ENCODE measurements at regions not wholly inside any gene's neighbourhood (a gene's known extent, or its start where the extent isn't known, plus 50 kb on each side); places are given as distances from the start of the nearest gene placed in this dataset.
A peak's percentile ranks its signal among the peaks of the same experiment; 100 is the strongest.

DNA sequence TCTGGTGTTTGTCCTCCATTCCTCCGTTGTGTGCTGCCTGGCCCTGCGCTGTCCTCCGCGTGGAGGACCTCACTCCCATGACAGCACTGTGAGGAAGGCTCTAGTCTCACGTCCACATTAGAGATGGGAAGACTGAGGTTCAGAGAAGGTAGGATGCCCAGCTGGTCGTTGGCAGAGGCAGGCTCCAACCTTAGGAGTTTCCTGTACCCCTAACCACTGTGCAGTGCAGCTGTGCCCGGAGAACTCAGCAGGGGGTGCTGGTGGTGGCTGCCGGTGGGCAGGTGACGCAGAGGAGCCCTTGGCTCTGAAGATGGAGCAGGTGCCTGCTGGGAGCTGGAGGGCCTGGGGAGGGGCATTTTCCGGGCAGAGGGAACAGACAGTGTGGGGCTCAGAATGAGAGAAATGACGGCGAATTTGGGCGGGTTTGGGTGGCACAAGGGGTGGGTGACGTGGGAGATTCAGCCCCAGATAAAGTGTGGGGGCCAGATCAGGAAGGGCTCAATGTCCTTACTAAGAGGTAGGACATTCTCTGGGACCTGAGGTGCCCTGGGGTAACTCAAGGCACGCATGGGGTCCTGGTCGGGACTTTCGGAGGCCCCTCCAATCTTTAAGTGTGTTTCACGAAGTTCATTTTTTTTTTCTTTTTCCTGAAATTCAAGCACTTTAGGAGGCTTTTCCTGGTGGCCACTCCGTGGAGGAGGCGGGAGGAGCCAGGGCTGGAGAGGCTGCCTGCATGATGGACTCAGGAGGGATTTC, 535.0 kb downstream of the TBC1D22A start:
- ATAC-seq (no peak), DNase-seq (peak in 1 of 2 donors; percentile 6)
- Mint-ChIP-seq H3K27me3 (peaks cover 23% of the 10 kb centered on the region), H3K4me1 (no peaks in the 10 kb centered on the region), H3K4me3 (no peak overlapping the region), H3K27ac (no peak overlapping the region), H3K9me3 (peaks cover 0 to 6% of the 10 kb centered on the region in 2 donors)

DNA sequence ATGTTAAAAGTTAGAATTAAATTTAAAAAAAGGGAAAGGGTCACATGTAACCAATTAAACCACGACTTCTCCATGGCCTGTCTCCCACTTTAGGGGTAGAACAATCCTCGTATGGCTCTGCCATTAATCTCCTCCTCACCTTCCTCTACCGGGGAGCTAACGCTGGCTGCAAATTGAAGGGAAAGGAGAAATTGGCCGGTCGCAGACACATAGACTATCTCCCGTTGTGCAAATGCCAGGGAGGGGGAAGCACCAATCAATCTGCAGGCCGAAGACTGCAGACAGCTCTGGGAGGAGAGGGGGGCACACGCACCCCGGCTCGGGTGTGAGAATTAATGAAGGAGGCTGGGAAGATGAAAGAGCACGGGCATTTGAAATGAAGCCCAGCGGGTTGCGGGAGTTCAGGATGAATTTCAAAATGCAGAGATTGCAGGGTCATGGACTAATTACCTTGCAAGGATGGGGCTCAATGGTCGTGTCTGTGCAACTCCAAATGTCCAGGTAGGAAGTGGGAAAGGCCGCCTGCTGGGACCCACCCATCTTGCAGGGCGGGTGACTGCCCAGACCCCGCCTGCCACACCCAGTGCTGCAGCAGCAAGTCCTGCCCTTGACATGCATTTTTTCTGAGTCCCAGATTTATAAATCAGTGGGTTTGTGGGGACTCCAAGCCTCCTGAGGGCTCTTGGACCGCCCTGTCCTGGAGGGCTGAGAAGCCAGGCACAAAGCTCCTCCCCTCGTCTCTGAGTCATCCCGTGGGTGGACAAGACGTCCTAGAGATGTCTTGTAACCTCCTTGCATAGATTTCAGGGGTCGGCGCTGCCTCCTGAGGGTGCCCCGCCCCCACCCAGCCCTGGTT, 534.2 kb downstream of the TBC1D22A start:
- Mint-ChIP-seq H3K4me3 (no peak overlapping the region), H3K27ac (peak overlapping the region in 1 of 2 donors; percentile 47), H3K4me1 (no peaks in the 10 kb centered on the region), H3K9me3 (peaks cover 0 to 6% of the 10 kb centered on the region in 2 donors), H3K27me3 (peaks cover 23% of the 10 kb centered on the region)
- DNase-seq (peak in 1 of 2 donors; percentile 5), ATAC-seq (no peak)

DNA sequence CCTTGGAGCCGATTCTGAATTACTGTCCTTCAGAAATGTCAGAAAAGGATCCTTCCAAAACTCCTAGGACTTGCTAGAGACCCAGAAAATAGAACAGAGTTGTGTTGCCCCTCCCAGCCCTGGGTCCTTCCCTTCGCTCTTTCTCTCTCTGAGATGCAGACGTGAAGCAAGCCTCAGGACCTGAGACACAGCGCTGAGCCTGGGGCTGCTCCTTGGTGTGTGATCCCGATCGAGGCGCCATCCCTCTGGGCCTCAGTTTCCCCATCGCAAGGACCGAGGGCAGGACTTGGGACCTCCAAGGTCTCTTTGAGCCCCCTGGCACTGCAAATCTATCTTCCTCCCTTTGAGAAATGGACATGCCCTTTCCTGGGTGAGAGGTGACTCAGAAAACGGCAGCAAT, 533.5 kb downstream of the TBC1D22A start:
- peaks cover 23% of the 10 kb centered on the region for H3K27me3 Mint-ChIP-seq
- H3K27ac Mint-ChIP-seq = no peak overlapping the region
- peaks cover 0 to 6% of the 10 kb centered on the region in 2 donors for H3K9me3 Mint-ChIP-seq
- H3K4me1 Mint-ChIP-seq = no peaks in the 10 kb centered on the region
- ATAC-seq = no peak
- peak in 1 of 2 donors; percentile 2 for DNase-seq
- no peak overlapping the region for H3K4me3 Mint-ChIP-seq

DNA sequence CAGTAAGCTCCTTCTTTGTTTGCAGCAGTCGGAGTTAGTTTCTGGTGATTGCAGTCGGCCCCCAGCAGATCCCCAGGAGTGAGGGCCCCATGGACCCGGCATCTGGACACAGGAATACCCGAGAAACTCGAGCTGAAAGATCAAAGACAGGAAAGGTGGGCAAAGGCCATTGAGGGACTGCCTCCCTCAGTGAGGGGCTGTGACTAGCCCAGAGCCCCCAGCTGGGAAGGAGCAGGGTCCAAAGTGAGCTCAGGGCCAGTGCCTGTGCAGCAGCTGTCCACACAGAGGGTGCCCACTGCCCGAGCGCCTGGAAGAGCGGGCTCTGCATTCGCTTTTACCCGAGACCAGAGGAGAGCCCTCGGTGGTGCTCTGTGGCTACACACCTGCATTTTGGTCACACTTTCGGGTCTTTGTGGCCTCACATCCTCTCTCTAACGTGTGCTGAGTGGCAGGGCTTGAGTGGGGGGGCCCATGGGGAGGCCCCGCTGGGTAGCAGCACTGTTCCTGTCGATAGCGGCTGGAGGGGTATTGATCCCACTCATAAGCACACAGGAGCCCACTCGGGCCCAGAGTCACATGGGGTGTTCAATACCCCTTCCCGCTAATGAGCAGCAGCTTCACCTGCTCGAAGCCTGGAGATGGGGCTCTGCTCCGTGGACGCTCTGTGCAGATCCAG, 532.9 kb downstream of the TBC1D22A start:
- ATAC-seq = no peak
- peaks cover 23% of the 10 kb centered on the region for H3K27me3 Mint-ChIP-seq
- peaks cover 0 to 6% of the 10 kb centered on the region in 2 donors for H3K9me3 Mint-ChIP-seq
- no peak overlapping the region for H3K4me3 Mint-ChIP-seq
- no peak for DNase-seq
- H3K4me1 Mint-ChIP-seq = no peaks in the 10 kb centered on the region
- H3K27ac Mint-ChIP-seq = no peak overlapping the region

DNA sequence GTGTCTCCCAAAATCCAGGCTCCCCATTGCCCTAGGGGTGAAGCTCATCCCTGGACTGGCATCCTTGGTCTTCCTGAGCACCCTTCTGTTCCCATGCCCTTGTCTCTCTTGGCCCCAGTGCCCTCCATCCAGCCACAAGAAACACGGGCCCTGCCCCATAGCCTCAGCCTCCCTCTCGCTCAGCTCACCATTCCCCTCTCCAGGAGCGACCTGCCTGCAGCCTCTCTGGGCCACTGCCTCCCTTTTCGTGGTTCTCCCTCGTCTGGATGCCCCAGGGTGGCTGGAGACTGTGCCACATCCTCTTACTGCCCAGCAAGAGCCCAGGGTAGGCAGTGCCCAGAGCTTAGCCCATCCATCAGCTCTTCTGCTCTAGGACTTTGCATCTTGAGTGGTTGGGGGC, 532.1 kb downstream of the TBC1D22A start:
- DNase-seq = peak in 1 of 2 donors; percentile 0
- ATAC-seq = no peak
- Mint-ChIP-seq H3K9me3 (peaks cover 0 to 6% of the 10 kb centered on the region in 2 donors), H3K4me1 (no peaks in the 10 kb centered on the region), H3K27ac (no peak overlapping the region), H3K27me3 (peaks cover 23% of the 10 kb centered on the region), H3K4me3 (no peak overlapping the region)

DNA sequence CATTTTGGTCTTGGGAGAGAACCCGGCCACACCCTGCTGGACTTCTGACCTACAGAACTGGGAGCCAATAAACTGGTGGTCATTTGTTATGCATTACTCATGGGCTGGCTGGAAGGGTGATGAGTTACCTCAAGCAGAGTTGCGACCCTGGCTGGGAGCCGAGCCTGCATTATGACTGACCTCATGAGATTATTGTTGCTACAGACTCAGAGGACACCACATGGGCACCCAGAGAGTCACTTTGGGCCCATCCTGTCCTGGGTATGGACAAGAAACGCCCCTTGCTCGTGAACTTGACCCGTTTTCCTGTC, 531.7 kb downstream of the TBC1D22A start:
- no peak overlapping the region for H3K27ac Mint-ChIP-seq
- peak in 1 of 2 donors; percentile 1 for DNase-seq
- H3K4me1 Mint-ChIP-seq = no peaks in the 10 kb centered on the region
- H3K4me3 Mint-ChIP-seq = no peak overlapping the region
- H3K9me3 Mint-ChIP-seq = peaks cover 0 to 6% of the 10 kb centered on the region in 2 donors
- peaks cover 23% of the 10 kb centered on the region for H3K27me3 Mint-ChIP-seq
- no peak for ATAC-seq

DNA sequence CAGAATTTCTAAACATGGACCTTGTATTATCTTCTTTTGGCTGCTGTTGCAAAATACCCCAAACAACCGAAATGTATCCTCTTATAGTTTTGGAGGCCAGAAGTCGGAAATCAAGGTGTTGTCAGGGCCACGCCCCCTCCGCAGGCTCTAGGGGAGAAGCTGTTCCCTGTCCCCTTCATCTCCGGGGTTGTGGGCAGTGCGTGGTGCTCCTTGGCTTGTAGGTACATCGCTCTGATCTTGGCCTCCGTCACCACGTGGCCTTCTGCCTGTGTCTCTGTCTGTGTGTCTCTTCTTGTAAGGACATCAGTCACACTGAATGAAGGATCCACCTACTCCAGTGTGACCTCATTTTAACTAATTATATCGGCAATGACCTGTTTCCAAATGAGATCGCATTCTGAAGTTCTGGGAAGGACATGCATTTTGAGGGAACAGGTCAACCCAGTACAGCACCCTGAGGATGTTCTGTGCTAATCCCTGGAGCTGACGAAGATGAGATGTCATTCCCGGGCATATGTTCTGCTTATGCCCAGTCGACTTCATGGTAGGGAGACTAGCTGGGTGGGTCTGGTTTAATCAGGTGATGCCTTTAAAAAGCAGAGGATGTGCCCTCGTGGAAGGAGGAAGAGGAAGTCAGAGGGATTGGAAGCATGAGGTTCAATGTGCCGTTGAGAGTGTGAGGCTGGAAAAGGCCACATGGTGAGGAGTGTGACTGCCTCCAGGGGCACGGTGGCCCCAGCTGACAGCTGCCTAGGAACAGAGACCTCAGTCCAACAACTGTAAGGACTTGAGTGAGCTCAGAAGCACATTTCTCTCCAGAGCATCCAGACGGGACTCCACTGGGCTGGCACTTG, 531.1 kb downstream of the TBC1D22A start:
- Mint-ChIP-seq H3K4me1 (no peaks in the 10 kb centered on the region), H3K4me3 (no peak overlapping the region), H3K9me3 (peaks cover 0 to 6% of the 10 kb centered on the region in 2 donors), H3K27ac (peak overlapping the region; percentile 36 to 52), H3K27me3 (peaks cover 23% of the 10 kb centered on the region)
- ATAC-seq (no peak), DNase-seq (peak in 1 of 2 donors; percentile 2)

DNA sequence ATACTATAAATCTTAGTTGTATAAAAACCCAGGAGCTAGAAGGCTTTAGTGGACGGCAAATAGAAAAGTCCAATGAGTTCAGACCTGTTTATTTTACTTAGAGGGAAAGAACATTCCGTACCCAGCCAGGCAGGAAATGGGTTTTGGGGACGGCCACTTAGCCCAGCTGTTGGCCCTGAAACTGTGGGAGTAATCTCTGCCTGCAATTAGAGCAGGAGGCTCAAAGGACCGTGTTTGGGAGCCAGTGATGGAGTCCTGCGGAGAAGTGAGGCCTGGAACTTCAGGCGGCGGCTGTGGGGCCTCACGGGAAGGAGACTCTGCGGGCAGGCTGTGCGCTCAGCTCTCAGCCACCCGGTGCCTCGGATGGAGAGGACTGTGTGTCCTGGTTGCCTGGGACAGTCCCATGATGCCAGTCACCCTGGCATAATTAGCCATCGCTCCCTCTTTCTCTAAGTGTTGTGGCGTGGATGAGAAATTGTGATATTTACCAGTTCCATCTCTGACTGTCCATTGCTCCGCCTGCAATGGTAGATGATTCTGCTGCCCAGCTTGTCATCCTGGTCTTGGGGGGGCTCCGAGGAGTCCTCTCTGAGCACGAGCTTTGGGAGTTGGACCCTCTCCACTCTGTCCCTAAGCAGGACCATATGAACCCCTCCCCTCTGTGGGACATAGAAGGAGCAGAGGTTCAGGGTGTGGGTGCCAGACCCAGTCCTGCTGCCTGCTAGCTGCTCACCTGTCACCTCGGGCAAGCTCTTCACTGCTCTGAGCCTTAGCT, 530.3 kb downstream of the TBC1D22A start:
- H3K4me1 Mint-ChIP-seq = no peaks in the 10 kb centered on the region
- peaks cover 23% of the 10 kb centered on the region for H3K27me3 Mint-ChIP-seq
- H3K9me3 Mint-ChIP-seq = peaks cover 0 to 6% of the 10 kb centered on the region in 2 donors
- peak overlapping the region in 1 of 2 donors; percentile 52 for H3K27ac Mint-ChIP-seq
- no peak overlapping the region for H3K4me3 Mint-ChIP-seq
- DNase-seq (no peak), ATAC-seq (no peak)

DNA sequence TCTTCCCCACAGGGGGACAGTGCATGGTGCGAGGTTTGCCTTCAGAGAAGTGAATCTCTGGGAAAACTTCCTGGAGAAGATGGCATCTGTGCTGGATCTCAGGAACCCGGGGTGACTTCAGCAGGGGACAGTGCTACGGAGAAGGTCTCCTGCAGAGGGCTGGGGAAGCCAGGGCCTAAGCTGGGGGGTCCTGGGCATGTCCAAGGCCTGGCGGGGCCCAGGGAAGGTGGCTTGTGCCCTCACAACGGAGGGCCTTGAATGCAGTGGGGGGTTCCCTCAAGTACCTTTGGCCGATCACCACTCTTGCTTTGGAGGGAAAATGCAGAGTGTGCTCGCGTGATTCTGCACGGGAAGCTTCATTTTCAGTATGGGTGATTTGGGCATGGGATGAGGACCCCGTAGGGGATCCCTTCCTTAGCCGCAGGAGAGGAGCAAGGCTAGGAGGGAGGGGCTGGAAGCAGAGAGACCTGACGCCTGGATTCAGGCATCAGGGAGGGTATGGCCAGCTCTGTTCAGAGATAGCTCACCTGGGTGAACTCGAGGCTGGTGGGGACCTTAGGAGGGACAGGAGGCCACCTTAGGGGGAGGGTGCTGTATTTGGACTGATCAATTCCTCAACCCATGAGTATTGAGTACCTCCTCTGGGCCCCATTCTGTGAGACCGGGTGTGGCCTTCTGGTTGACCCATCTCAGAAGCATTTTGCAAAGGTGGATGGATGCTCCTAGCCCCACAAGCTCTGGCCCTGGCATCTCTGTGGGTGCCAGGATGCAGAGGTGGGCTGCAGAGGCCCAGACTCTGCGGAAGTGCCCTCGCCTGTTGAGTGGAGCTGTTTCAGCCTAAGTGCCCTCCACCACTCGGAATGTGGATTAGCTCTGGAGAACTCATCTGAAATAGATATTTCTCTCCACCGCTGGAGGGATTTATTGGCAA, 529.4 kb downstream of the TBC1D22A start:
- Mint-ChIP-seq H3K9me3 (no peaks in the 10 kb centered on the region), H3K4me3 (no peak overlapping the region), H3K27ac (no peak overlapping the region), H3K4me1 (no peaks in the 10 kb centered on the region), H3K27me3 (peaks cover 23% of the 10 kb centered on the region)
- DNase-seq = no peak
- ATAC-seq = no peak

DNA sequence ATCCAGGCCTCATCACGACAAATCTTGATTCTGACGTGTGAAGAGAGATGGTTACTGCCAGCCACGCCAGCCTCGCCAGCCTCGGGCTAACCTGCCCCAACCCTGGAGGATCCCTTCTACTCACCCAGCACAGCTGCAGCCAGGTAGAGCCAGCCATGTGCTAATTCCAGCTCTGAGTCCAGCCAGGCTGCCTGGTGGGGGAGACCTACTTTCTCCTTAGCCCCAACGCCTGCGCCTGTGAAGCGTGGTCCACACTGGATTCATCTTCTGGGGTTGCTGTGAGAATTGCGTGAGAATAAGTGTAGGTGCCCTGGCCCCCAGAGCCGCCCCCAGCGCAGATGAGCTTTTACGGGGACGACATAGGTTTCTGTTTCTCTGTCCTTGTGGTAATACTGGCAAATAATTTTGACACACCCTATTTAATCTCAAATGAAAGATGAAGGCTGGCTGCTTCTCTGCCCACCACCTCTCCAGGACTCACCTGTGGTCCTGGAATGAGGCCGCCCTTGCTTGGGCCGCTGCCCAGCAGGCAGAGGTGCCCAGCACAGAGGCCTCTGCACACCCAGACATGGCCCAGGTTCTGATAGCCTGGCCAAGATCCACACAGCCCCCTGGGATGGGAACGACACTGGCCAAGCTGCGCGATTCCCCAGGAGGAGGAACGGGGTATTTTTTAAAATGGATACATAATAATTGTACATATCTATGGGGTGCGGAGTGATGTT, 528.4 kb downstream of the TBC1D22A start:
- no peak for DNase-seq
- no peaks in the 10 kb centered on the region for H3K4me1 Mint-ChIP-seq
- no peak overlapping the region for H3K4me3 Mint-ChIP-seq
- H3K27ac Mint-ChIP-seq = no peak overlapping the region
- H3K27me3 Mint-ChIP-seq = peaks cover 29% of the 10 kb centered on the region
- no peak for ATAC-seq
- H3K9me3 Mint-ChIP-seq = no peaks in the 10 kb centered on the region

DNA sequence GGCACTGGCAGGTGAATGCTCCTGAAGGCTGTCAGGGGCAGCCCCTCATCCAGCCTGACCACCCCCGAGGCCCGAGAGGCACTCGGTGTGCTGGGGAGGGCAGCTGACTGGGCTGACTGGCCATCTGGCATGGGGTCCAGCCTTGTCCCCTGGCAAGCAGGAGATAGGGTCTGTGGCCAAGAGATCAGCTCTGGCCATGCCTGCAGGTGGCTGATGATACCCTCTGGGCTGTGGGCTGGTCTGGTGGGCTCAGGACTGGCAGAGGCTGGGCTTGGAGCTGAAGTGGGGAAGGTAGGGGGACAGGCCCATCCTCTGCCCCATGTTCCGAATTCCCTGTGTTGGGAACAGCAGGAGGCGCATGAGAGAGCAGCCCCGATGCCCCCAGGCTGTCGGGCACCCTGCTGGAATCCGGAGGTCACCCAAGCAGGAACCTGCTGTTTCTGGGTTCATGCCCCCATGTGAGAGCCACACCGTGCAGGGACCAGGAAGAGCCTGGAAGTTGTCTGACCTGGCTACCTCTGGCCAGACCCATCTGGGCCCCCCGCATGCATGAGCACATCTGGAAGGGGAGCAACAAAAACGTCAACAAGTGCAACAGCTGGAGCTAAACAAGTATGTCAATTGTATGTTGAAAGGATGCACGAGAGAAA, 527.0 kb downstream of the TBC1D22A start:
- DNase-seq = no peak

DNA sequence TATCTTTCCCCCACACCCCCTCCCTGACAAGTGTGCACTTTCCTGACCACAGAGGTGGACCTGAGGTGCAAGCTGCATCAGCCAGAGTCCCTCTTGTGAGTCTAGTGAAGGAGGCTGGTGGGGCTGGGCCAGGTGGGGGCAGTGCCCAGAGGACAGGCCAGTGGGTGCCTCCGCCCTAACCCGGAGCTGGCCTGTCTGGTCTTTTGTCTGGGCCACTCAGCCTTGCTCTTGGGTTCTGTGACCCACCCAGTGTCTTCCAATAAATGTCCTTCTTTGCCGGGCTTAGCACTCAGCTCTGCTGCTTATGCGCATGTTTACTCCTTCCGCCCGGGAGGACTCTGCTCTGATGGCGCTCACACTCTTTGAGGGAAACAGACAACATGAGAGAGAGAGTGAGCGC, 526.2 kb downstream of the TBC1D22A start:
- H3K4me3 Mint-ChIP-seq = no peak overlapping the region
- ATAC-seq (no peak), DNase-seq (no peak)
- H3K9me3 Mint-ChIP-seq = no peaks in the 10 kb centered on the region
- H3K27ac Mint-ChIP-seq = peak overlapping the region in 1 of 2 donors; percentile 44
- H3K4me1 Mint-ChIP-seq = no peaks in the 10 kb centered on the region
- peaks cover 14% of the 10 kb centered on the region for H3K27me3 Mint-ChIP-seq

More for the DNA sequence above, 527.0 kb downstream of the TBC1D22A start:
- peaks cover 20% of the 10 kb centered on the region for H3K27me3 Mint-ChIP-seq
- no peak overlapping the region for H3K4me3 Mint-ChIP-seq
- ATAC-seq = no peak
- H3K9me3 Mint-ChIP-seq = no peaks in the 10 kb centered on the region
- no peak overlapping the region for H3K27ac Mint-ChIP-seq
- H3K4me1 Mint-ChIP-seq = no peaks in the 10 kb centered on the region

DNA sequence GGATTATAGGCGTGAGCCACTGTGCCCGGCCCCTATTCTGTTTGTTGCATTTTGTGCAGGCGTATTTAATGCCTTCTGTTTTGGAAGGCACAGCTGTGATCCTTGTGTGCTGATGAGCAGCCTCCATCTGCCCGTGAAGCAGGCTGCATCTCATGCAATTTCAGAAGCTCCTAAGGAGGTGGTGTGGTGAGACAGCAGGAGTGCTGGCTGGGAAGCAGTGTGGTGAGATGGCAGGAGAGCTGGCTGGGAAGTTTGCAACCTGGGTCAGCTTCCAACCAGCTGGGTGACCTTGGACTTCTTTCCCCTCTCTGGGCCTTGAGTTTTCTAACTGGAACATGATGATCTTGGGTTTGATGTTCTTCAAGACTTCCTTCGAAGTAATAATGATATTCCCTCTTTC, 525.1 kb downstream of the TBC1D22A start:
- H3K4me1 Mint-ChIP-seq = no peaks in the 10 kb centered on the region
- no peak overlapping the region for H3K27ac Mint-ChIP-seq

More for the DNA sequence above, 525.1 kb downstream of the TBC1D22A start:
- Mint-ChIP-seq H3K4me3 (no peak overlapping the region), H3K9me3 (no peaks in the 10 kb centered on the region), H3K27me3 (peaks cover 7% of the 10 kb centered on the region)
- ATAC-seq = no peak
- no peak for DNase-seq

Data from stimulated activated naive CD8-positive, alpha-beta T cell treated with anti-CD3 and anti-CD28 coated beads, Interleukin-15, amount 100 ng/mL, for 72 hours (primary cell).